Right lobe of liver (tissue), 6 donors: ENCODE measurements at regions not wholly inside any gene's neighbourhood (a gene's known extent, or its start where the extent isn't known, plus 50 kb on each side); places are given as distances from the start of the nearest gene placed in this dataset.

Source experiments
- ATAC-seq, 4 donors: fragments of 200-7000 bp; cut with Tn5 transposase; one replicate each; pipeline ENCODE4 v1.9.1; 2020; ENCODE audit warnings: mild to moderate bottlenecking in 4 of 4, moderate library complexity in 4 of 4
- DNase-seq, 3 donors: peaks; one replicate each; pipeline ENCODE4 v3.0.0-alpha.2; 2020
- H3K27ac ChIP-seq, 3 donors: fragments of 200-600 bp; one replicate each; pipeline ENCODE4 v1.8.0; 2022
- H3K27me3 ChIP-seq, 2 donors: fragments of 200-600 bp; one replicate each; pipeline ENCODE4 v1.8.0; 2022
- H3K36me3 ChIP-seq, 4 donors: fragments of 200-600 bp; sonication (generic) in 1 of 4; one replicate each; pipeline versions ENCODE4 v1.5.1 to v1.8.0; 2017 to 2022; ENCODE audit warnings: control low read depth in 1 of 4
- H3K4me1 ChIP-seq, 4 donors: fragments of 200-600 bp; sonication (generic) in 1 of 4; one replicate each; pipeline versions ENCODE4 v1.5.1 to v1.8.0; 2017 to 2022; ENCODE audit warnings: control low read depth in 1 of 4
- H3K4me3 ChIP-seq, 3 donors: fragments of 200-600 bp; one replicate each; pipeline ENCODE4 v1.8.0; 2022
- H3K9me3 ChIP-seq, 4 donors: fragments of 200-600 bp; sonication (generic) in 1 of 4; one replicate each; pipeline versions ENCODE4 v1.5.1 to v1.8.0; 2017 to 2022; ENCODE audit warnings: control low read depth in 1 of 4
- POLR2A ChIP-seq: fragments of 450-650 bp; IDR thresholded peaks from one replicate; pipeline ENCODE4 v1.6.1; 2017; ENCODE audit warnings: antibody characterized with exemption, mild to moderate bottlenecking
- WGBS: methylation state at CpG from one replicate; pipeline ENCODE4 v1.1.6; 2018; ENCODE audit warnings: low coverage, low lambda C conversion rate; ENCODE audit not compliant: insufficient coverage; ENCODE audit errors: missing lambda C conversion rate; 5-methylcytosine and 5-hydroxymethylcytosine counted together
- intact Hi-C, 2 donors: fragments of 100-400 bp; cut with DNase I; formaldehyde crosslinking; loops; one replicate each; pipeline versions ENCODE4 v1.11.2 to v1.14.1; 2022
- TF ChIP-seq, protein P1 (sequence below), 4 donors: fragments of 200-600 bp in 3 of 4; fragments of 450-650 bp in 1 of 4; IDR thresholded peaks; one replicate each; pipeline versions ENCODE4 v1.5.1 to v1.8.0; 2016 to 2022; ENCODE audit warnings: antibody characterized with exemption in 4 of 4, mild to moderate bottlenecking in 2 of 4
- donor health status: DM: no; HTN: yes; CAD: no.
- donor health status: DM: no; HTN: no; CAD: no.
- donor health status: DM: no; HTN: no; CAD: no.
- donor health status: DM: no; HTN: yes; CAD: no.
- donor health status: DM: no; HTN: yes; CAD: no.

DNA sequence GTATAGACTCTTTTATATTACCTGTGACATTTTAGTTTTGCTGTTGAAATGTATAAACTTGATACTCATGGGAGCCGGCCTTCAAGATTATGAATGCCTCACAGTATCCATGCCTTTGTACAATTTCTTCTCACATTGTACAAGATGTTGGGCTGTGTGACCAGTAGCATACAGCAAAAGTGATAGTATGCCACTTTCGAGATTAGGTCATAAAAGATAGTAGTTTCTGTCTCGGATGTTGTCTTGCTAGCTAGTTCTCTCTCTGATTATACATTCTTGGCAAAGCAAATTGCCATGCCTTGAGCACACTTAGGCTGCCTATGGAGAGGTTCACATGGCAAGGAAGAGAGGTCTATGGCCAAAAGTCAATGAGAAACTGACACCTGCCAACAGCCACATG lies 1309.8 kb upstream of the CDH8 start:
- no peak for ATAC-seq
- no peak for DNase-seq
- WGBS: 89% methylated on average over 3 of the region's 3 CpGs
- no peak overlapping the region for H3K27ac ChIP-seq
- no peaks in the 10 kb centered on the region for H3K9me3 ChIP-seq
- no peak overlapping the region for H3K4me3 ChIP-seq
- H3K4me1 ChIP-seq: no peaks in the 10 kb centered on the region
- TF ChIP-seq, protein P1, sequence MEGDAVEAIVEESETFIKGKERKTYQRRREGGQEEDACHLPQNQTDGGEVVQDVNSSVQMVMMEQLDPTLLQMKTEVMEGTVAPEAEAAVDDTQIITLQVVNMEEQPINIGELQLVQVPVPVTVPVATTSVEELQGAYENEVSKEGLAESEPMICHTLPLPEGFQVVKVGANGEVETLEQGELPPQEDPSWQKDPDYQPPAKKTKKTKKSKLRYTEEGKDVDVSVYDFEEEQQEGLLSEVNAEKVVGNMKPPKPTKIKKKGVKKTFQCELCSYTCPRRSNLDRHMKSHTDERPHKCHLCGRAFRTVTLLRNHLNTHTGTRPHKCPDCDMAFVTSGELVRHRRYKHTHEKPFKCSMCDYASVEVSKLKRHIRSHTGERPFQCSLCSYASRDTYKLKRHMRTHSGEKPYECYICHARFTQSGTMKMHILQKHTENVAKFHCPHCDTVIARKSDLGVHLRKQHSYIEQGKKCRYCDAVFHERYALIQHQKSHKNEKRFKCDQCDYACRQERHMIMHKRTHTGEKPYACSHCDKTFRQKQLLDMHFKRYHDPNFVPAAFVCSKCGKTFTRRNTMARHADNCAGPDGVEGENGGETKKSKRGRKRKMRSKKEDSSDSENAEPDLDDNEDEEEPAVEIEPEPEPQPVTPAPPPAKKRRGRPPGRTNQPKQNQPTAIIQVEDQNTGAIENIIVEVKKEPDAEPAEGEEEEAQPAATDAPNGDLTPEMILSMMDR (IDR thresholded peaks at IDR 0.05): no peak
- no peak for TF ChIP-seq POLR2A
- no peaks in the 10 kb centered on the region for H3K36me3 ChIP-seq
- no peaks in the 10 kb centered on the region for H3K27me3 ChIP-seq
- intact Hi-C loops: no loop called here

DNA sequence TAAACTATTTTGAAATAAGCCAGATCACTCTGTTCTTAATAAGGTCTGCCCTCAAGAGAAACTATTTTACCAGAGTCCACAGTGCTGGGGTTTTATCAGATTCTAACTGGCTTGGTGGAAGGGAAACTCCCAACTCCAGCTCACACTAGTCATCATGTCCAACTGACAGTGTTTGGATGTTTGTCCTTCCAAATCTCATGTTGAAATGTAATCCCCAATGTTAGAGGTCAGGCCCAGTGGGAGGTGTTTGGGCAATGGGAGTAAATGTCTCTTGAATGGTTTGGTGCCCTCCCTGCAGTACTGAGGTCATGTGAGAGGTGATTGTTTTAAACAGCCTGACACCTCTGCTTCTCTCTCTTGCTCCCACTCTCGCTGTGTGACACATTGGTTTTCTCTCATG lies 1301.0 kb upstream of the CDH8 start:
- Histone ChIP-seq H3K27ac (peak overlapping the region in 1 of 3 donors; percentile 78), H3K9me3 (no peaks in the 10 kb centered on the region), H3K4me1 (peaks cover 0 to 22% (median 0%) of the 10 kb centered on the region in 4 donors), H3K27me3 (no peaks in the 10 kb centered on the region), H3K4me3 (no peak overlapping the region), H3K36me3 (no peaks in the 10 kb centered on the region)
- WGBS: 33% methylated on average over 1 of the region's 1 CpG
- DNase-seq (peak in 2 of 3 donors; percentile 47 to 53), ATAC-seq (peak in 2 of 4 donors; percentile 66 to 96)
- intact Hi-C loops: no loop called here
- TF ChIP-seq, protein P1 (IDR thresholded peaks at IDR 0.05): no peak
- TF ChIP-seq POLR2A: no peak

DNA sequence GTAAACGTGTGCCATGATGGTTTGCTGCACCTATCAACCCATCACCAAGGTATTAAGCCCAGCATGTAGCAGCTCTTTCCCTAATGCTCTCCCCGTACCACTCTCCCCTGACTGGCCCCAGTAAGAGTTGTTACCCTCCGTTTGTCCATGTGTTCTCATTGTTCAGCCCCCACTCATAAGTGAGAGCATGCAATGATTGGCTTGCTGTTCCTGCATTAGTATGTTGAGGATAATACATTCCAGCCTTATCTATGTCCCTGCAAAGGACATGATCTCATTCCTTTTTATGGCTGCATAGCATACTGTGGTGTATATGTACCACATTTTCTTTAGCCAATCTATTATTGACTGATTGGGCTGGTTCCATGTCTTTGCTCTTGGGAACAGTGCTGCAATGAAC lies 1294.9 kb upstream of the CDH8 start:
- ATAC-seq (no peak), DNase-seq (no peak)
- WGBS: 75% methylated on average over 3 of the region's 3 CpGs
- intact Hi-C loops: no loop called here
- Histone ChIP-seq H3K27ac (no peak overlapping the region), H3K9me3 (no peaks in the 10 kb centered on the region), H3K27me3 (no peaks in the 10 kb centered on the region), H3K4me3 (no peak overlapping the region), H3K4me1 (peaks cover 0 to 22% (median 0%) of the 10 kb centered on the region in 4 donors), H3K36me3 (no peaks in the 10 kb centered on the region)
- TF ChIP-seq POLR2A: no peak
- TF ChIP-seq, protein P1 (IDR thresholded peaks at IDR 0.05): no peak

DNA sequence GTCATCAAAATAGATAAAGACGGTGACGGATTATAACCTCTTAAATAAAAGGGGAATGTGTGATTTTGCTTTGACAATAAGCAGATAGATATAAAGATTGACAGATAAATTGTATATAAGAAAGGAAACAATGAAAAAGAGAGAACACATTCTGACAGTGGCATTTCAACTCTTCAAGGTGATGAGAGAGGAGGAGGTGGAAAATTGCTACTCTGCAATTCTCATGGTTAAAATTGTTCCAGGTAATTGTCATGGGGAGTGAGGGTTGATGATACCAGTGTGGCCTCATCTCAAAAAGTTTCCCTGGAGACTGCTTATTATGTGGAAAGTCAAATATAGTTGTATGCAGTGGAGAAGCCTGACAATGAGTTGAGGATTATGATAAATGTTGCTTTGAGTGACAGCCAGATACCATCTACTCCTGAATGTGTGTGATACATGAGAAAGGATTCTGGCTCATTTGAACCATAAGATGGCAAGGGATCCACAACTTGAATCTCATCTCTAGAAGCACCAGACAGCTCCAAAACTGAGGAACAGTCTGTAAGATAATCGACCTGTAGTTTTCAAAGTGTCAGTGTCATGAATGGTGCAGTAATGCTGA lies 1290.6 kb upstream of the CDH8 start:
- ATAC-seq (no peak), DNase-seq (no peak)
- 78% methylated on average over 3 of the region's 3 CpGs for WGBS
- Histone ChIP-seq H3K9me3 (no peaks in the 10 kb centered on the region), H3K4me3 (no peak overlapping the region), H3K36me3 (no peaks in the 10 kb centered on the region), H3K4me1 (peaks cover 0 to 13% (median 0%) of the 10 kb centered on the region in 4 donors), H3K27ac (no peak overlapping the region), H3K27me3 (no peaks in the 10 kb centered on the region)
- TF ChIP-seq, protein P1 (IDR thresholded peaks at IDR 0.05): no peak
- TF ChIP-seq POLR2A: no peak
- intact Hi-C loops: no loop called here
